8988T (cell line): ENCODE measurements at regions not wholly inside any gene's neighbourhood (a gene's known extent, or its start where the extent isn't known, plus 50 kb on each side); places are given as distances from the start of the nearest gene placed in this dataset.

Source experiments
- DNase-seq: peaks from one replicate; pipeline ENCODE4 v3.0.0; 2011

GRCh38 chrX:20595928-20596575 is 329.3 kb upstream of the RPS6KA3 start:
- DNase-seq: no peak

GRCh38 chrX:20594985-20595384 is 328.3 kb upstream of the RPS6KA3 start:
- DNase-seq: no peak

DNA sequence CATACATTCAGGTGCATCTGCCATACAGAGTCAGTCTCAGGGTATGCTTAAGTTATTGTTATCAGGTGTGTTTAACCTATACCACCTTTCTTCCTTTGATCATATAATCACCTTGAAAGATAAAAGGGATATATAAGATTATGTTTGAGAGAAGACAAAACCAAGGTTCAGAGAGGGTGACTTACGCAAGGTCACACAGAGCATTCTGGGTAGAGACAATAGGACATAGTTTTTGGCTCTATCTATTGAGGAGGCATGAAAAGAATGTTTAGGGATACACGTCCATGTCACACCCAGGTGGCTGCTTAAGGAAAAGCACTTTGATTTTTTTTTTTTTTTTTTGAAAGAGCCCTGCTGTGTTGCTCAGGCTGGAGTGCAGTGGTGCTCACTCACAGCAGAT is 327.1 kb upstream of the RPS6KA3 start:
- DNase-seq: no peak

DNA sequence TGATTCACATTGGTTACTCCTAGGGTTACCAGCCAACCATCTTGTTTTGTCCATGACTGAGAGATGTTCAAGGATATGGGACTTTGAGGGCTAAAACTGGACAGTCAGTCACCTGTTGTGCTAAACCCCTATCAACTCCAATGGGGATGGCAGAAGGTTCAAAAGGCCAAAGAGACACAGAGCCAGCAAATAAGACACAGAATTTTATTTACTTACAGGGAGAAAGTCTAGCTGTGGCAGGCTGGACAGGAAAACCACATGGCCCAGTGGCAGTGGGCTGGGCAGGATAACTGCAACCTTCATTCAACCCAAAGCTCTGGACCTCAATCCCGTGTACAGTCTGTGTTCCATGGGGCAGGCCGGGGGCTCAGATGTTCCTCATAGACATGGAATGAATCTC is 326.7 kb upstream of the RPS6KA3 start:
- DNase-seq: no peak

GRCh38 chrX:20591246-20591645 is 324.5 kb upstream of the RPS6KA3 start:
- no peak for DNase-seq

GRCh38 chrX:20585782-20586181 is 319.1 kb upstream of the RPS6KA3 start:
- no peak for DNase-seq

DNA sequence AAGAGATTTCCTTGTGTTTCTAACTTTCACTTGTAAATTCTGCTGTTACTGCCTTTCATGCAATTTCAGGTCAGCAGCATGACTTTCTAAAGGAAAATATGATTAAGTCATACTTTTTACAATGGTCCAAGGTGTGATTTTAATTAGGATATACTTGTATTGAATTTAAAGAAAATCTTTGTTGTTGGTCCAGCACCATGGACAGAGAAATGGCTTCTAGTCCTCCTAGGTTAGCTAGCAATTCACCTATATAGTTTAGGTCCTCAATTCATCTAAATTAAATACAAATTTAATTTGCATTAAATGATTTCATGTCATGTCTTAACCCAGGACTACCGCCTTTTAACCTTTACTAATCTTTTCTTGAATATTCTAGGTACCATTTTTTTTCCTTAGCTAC is 304.9 kb upstream of the RPS6KA3 start:
- no peak for DNase-seq

DNA sequence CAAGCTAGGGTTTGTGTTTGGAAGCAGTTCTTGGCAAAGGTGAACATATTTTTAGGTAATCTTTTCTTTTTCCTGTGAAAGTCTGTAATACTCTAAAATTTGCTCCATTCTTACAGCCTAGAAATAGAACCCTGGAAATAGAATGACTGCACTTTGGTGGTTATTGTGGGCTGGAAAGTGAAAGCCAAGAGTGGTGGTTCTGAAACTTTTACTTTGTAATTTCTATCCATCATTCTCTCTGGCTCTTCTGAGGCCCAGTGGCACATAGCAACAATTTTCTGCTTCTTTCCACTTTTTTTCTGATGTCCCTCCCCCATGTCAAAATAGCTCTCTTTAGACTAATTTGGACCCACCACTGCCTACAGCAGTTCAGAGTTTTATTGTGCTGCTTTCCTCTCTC is 300.4 kb upstream of the RPS6KA3 start:
- DNase-seq: no peak

- no peak for DNase-seq
These were observed 280.9 kb upstream of the RPS6KA3 start for GRCh38 chrX:20547611-20548051.

DNA sequence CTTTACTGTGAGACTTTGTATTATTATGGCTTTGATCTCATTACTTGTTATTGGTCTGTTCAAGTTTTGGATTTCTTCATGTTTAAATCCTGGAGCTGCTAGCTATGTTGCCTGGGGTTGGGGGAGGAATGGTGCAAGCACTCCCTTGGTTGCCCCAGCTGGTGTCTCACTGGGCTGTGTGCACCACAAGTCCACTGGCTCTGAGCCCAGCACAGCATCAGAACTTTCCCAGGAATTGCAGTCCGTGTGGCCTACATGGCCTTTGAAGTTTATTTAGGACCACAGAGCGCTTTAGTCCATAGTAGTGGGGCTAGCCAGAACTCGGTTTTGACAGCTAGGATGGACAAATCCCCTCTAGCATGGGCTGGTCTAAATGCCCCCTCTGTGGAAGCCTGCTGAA is 278.8 kb upstream of the RPS6KA3 start:
- DNase-seq: no peak

DNA sequence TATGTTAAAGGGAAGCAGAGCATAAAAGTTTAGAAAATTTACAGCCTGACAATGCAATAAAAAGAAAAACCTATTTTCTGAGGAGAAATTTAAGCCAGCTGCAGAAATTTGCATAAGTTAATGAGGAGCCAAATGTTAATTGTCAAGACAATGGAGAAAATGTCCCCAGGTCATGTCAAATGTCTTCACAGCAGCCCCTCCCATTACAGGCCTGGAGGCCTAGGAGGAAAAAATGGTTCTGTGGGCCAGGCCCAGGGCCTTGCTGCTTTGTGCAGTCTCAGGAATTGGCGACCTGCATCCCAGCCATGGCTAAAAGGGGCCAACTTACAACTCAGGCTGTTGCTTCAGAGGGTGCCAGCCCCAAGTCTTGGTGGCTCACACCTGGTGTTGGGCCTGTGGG is 275.4 kb upstream of the RPS6KA3 start:
- no peak for DNase-seq

DNA sequence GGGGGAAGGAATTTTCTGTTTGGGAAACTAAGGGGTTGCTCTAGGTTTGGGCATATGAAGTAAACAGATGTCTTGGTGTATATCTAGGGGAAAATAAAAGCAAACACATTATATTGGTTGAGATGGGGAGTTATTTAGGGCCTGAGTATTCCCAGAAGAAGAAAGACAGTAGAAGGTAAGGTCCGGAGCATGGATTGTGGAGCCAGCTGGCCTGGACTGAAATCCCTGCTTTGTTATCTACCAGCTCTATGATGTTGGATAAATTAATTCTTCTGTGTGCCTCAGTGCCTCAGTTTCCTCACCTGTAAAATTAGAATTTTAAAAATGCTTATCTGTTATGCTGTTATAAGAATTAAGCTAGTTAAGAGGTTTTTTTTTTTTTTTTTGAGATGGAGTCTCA is 272.3 kb upstream of the RPS6KA3 start:
- DNase-seq: no peak

DNA sequence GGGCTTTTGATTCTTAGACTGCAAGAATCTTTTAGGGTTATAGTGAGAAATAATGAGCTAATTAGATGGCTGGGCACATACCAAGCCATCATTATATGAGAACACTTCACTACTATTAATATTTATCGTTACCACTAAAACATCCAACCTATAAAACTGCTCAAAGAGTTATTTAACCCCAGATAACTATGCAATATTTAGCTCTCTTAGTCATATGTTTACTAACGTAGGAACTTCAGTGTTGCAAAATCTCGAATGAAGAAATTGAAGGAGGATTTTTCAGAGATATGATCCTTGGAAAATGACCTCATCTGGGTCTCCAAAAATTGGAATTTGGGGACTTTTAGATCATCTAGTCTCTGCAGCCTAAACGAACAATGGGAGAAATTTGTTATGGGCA is 265.0 kb upstream of the RPS6KA3 start:
- no peak for DNase-seq

DNA sequence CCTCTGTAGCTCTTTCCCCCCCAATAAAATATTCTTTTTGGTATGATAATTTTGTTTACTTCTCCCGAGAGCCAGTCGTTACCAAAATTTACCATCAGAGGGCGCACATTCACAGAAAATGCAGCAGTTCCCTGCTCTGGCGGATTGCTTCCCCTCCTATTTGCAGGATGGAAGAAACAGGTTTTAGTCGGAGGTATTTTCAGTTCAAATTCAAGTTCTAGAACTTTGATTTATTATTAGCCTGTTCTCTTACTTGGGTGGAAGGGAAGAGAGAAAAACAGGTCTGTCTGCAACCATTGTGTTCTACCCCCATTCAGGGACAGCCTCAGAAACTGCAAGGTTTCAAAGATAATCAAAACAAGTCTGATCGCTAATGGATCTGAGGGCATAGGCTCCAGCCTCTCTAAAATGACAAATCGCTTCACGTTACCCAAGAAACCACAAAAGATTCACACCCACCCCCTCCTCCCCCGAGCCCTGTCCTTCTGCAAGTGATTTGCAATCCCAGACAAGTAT is 263.8 kb upstream of the RPS6KA3 start:
- peak; percentile 20 for DNase-seq

GRCh38 chrX:20529711-20530110 is 263.0 kb upstream of the RPS6KA3 start:
- no peak for DNase-seq

DNA sequence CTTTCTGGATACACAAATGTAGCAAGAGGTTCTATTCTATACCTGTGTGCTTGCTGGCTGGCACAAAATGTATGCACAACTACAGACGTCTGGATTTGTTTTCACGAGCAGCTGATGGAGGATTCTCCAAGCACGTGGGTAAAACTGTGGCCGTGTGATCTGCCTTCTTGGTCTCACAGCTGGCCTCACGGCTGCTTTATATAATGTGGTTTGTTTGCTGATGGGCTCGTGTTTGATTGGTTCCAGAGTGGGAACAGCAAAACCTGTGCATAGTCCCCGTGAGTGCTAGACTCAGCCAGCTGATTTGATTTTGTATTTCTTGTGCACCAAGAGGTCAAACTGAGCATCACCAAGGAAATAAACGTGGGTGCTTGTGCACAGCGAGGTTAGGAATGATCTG is 262.6 kb upstream of the RPS6KA3 start:
- no peak for DNase-seq

DNA sequence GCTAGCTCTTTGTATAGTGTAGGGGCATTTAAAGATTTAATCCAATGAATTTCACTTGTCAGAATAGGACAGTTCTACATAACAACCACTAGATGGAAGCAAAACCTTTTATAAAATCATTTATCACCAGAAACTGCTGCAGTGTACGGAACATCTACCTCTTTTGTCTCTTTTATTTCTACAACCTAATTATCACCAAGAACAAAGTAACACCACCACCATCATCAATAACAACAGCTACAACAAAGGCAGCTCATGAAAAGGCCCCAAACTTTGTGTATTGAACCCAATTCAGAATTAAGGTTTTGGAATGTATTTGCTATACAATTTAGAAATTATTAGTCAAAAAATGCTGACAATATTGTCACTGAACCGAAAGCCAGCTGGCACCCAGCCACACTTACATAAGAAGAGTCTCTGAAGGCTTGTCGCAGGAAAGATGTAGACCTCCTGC is 260.9 kb upstream of the RPS6KA3 start:
- DNase-seq: no peak

GRCh38 chrX:20527041-20527440 is 260.3 kb upstream of the RPS6KA3 start:
- DNase-seq: no peak

DNA sequence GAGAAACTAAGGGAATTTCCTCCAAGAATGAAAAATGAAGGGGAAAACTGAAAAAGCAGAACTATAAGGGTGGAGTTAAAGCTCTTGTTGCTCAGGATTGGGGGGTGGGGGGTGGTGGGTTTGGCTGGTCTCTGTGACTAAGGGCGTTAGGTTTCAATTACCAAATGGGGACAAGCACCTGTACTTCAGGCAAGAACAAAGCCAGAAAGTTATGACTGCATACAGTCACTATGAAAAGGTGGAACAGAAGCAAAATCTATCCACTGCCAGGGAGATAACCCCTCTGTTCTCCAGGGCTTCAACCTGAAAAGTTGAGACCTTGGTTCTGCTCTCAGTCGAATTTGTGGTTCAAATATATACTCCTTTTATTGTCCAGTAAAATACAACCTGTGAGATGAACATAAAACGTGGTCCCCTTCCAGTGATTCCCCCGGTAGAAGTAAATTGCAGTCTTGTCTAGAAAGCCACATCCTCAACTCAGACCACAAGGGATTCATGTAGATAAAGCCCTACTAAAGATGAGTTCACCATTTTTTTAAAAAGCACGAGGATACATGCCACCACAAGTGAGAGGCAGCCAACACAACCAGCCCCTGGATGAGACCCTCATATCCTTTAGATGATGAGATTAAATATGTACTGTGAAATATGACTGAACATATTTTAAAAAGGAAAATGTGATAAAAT is 257.1 kb upstream of the RPS6KA3 start:
- no peak for DNase-seq

DNA sequence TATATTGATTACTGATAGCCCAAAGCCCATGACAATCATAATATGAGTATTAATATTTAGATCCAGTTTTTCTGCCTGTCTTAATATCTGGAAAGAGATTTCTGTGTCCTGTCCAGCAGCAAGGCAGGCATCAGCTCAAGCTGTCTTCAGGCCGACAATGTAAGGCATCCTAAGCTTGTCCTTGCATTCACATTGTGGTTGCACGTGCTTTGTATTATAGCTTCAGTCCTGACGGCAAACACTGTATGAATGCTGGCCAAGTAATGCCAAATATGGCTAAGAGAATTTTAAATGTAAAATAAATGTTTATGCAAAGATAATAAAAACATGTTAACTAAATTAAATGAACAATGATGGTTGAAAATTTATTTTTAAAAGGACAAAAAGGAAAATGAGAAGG is 255.7 kb upstream of the RPS6KA3 start:
- DNase-seq: no peak

GRCh38 chrX:20521222-20521621 is 254.5 kb upstream of the RPS6KA3 start:
- no peak for DNase-seq

GRCh38 chrX:20519826-20520225 is 253.1 kb upstream of the RPS6KA3 start:
- DNase-seq: no peak

DNA sequence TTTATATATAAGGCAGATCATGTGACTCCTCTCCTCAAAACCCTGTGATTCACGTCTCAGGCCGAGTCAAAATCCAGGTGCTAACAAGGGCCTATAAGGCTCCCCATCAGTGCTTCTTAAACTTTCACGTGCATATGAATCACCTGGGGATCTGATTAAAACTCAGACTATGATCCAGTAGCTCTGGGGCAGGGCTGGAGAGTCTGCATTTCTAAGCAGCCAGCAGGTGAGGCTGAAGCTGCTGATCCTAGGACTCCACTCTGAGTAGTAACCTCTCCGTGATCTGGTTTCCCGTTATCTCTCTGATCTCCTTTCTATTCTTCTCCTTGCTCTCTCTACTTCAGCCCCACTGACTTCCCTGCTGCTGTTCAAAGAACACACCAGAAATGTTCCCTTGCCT is 252.4 kb upstream of the RPS6KA3 start:
- no peak for DNase-seq

DNA sequence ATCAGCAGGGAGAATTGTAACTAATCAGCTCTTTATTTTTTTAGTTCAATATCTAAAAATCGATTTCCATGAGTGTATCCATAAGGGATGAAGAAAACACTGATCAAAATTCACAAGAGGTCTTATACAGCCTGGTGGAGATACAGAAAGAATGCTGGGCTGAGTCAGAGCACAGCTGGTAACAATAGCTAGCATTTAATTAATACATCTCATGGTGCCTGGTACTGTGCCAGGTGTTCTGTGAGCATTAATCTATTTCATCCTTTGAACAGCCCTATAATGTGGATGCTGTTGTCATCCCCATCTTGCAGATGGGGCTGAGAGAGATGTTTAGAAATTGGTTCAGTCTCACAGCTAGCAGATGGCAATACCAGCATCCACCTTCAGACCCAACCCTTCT is 250.9 kb upstream of the RPS6KA3 start:
- no peak for DNase-seq
